ENCODE measurements at regions not wholly inside any gene's neighbourhood (a gene's known extent, or its start where the extent isn't known, plus 50 kb on each side); places are given as distances from the start of the nearest gene placed in this dataset.

- no peak for DNase-seq
Observed at GRCh38 chr7:155878250-155878649, 66.0 kb upstream of the SHH start.

- no peak for DNase-seq
Observed at GRCh38 chr7:155877167-155877566, 64.9 kb upstream of the SHH start.

- DNase-seq = no peak
Observed at GRCh38 chr7:155874411-155874810, 62.1 kb upstream of the SHH start.

- DNase-seq = no peak
Observed at GRCh38 chr7:155874010-155874409, 61.7 kb upstream of the SHH start.

- DNase-seq = no peak
Observed at GRCh38 chr7:155872678-155873369, 60.6 kb upstream of the SHH start.

GRCh38 chr7:155871211-155871610, 58.9 kb upstream of the SHH start:
- no peak for DNase-seq

- DNase-seq = no peak
Observed at GRCh38 chr7:155870334-155871180, 58.3 kb upstream of the SHH start.

GRCh38 chr7:155869784-155870076, 57.5 kb upstream of the SHH start:
- DNase-seq = no peak

- no peak for DNase-seq
Observed at GRCh38 chr7:155868955-155869783, 56.9 kb upstream of the SHH start.

- DNase-seq = no peak
Observed at GRCh38 chr7:155867734-155868400, 55.6 kb upstream of the SHH start.

- DNase-seq = no peak
Observed at GRCh38 chr7:155867280-155867679, 55.0 kb upstream of the SHH start.

GRCh38 chr7:155865830-155866525, 53.7 kb upstream of the SHH start:
- no peak for DNase-seq

GRCh38 chr7:155864991-155865690, 52.9 kb upstream of the SHH start:
- no peak for DNase-seq

- no peak for DNase-seq
Observed at GRCh38 chr7:155864271-155864985, 52.2 kb upstream of the SHH start.

- no peak for DNase-seq
Observed at GRCh38 chr7:155863721-155864151, 51.5 kb upstream of the SHH start.

GRCh38 chr7:155862123-155862892, 50.0 kb upstream of the SHH start:
- no peak for DNase-seq
